ENCODE measurements at regions not wholly inside any gene's neighbourhood (a gene's known extent, or its start where the extent isn't known, plus 50 kb on each side); places are given as distances from the start of the nearest gene placed in this dataset.

DNA sequence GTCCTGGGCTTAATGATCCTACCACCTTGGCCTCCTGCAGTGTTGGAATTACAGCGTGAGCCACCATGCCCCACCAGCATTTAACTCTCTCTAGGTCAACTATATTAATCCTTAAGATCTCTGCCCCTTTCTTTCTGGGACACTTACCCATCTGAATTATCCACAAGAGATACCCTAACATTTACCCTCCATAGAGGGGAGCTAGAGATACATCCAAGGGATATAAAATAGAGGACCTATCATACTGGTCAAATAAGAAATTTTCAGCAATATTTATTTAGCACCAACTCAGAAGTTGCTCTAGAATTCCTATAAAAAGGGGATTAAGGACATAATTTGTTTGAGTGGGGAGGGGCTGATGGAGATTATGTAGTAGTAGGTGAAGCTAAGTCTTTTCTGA lies 96.5 kb downstream of the OTUD1 start:
- Histone ChIP-seq H3K79me2 (ENCODE audit: control insufficient read depth in 1 of 2, insufficient read depth in 2 of 2, low read length in 2 of 2) (no peaks in the 10 kb centered on the region), H2BK20ac (ENCODE audit: low read length) (no peak overlapping the region), H2BK120ac (replicated peaks; ENCODE audit: low read depth, low read length) (no peak overlapping the region), H2AFZ (ENCODE audit: low read length) (no peak overlapping the region), H3K23me2 (ENCODE audit: low read depth, low read length) (no peaks in the 10 kb centered on the region; the same call in 1 of the 2 replicates), H4K91ac (replicated peaks; ENCODE audit: insufficient read length, low read length) (no peak overlapping the region), H3K36me3 (ENCODE audit: control insufficient read depth in 2 of 4, insufficient read depth in 4 of 4, low read length in 3 of 4) (no peaks in the 10 kb centered on the region), H4K5ac (ENCODE audit: insufficient read length, low read depth, low read length) (no peak overlapping the region), H4K8ac (ENCODE audit: extremely low read depth, insufficient read depth, low read length) (no peak overlapping the region), H3K9ac (replicated peaks in 1 of 4; ENCODE audit: extremely low read depth in 1 of 4, low read depth in 3 of 4, low read length in 3 of 4) (no peak overlapping the region), H3K4me3 (ENCODE audit: extremely low read depth in 1 of 4, insufficient read depth in 2 of 4, low read depth in 3 of 4, low read length in 4 of 4) (no peak overlapping the region), H2BK15ac (ENCODE audit: low read length) (no peak overlapping the region), H2AK5ac (ENCODE audit: low read depth, low read length) (no peak overlapping the region), H4K20me1 (replicated peaks in 1 of 2; ENCODE audit: control insufficient read depth in 1 of 2, insufficient read depth in 2 of 2, low read length in 2 of 2) (no peaks in the 10 kb centered on the region), H3K4me1 (replicated peaks in 1 of 4; ENCODE audit: control insufficient read depth in 3 of 4, insufficient read depth in 4 of 4, low read length in 3 of 4) (no peaks in the 10 kb centered on the region), H2BK5ac (ENCODE audit: low read depth, low read length) (no peak overlapping the region), H3K4me2 (ENCODE audit: insufficient read depth in 1 of 2, low read depth in 2 of 2, low read length in 2 of 2) (no peak overlapping the region), H3K18ac (ENCODE audit: extremely low read depth, low read length) (no peak overlapping the region), H3K23ac (ENCODE audit: insufficient read length) (no peak overlapping the region), H3K79me1 (ENCODE audit: low read depth, low read length) (no peaks in the 10 kb centered on the region), H3K9me3 (ENCODE audit: insufficient read depth in 2 of 2, low read depth in 1 of 2, low read length in 1 of 2) (no peaks in the 10 kb centered on the region), H3K27ac (ENCODE audit: low read depth, low read length) (no peak overlapping the region), H3K4ac (replicated peaks; ENCODE audit: insufficient read length, low read depth, low read length) (no peak overlapping the region), H3K27me3 (replicated peaks in 1 of 4; ENCODE audit: control insufficient read depth in 3 of 4, extremely low read depth in 1 of 4, insufficient read depth in 3 of 4, low read length in 3 of 4) (no peaks in the 10 kb centered on the region), H3K56ac (replicated peaks; ENCODE audit: insufficient read length, low read depth, low read length) (no peak overlapping the region), H2BK12ac (ENCODE audit: low read depth, low read length) (no peak overlapping the region), H3K14ac (ENCODE audit: insufficient read length) (no peak overlapping the region)
- no peak for DNase-seq (ENCODE audit: low read depth in 1 of 2, low spot score in 2 of 2)
- CTCF ChIA-PET (ENCODE audit: partially characterized antibody) = interaction anchor here (0.5 to 2.0 kb wide), 7 partner anchors 18 to 242 kb away, joined by 3 to 13 read pairs (median 4); no protein-coding TSS in a partner anchor
- no peak for FAIRE-seq
- WGBS, 2 experiments (ENCODE audit: extremely low coverage in 1 of 2, insufficient coverage in 1 of 2, insufficient read length in 1 of 2, insufficient replicate concordance in 2 of 2, low coverage in 1 of 2, low lambda C conversion rate in 2 of 2, missing lambda C conversion rate in 1 of 2) = 67% methylated on average over 1 of the region's 1 CpG; no CpG with 5 or more reads in 1 of the 2 experiments
- POLR2A ChIA-PET (ENCODE audit: partially characterized antibody) = no interaction called here
- TF ChIP-seq SP2 (IDR thresholded peaks at IDR 0.05; ENCODE audit: low read length) = no peak
- TF ChIP-seq JUN (IDR thresholded peaks at IDR 0.05; ENCODE audit: low read depth, low read length) = no peak
- TF ChIP-seq CTCF (IDR thresholded peaks at IDR 0.05; ENCODE audit: control extremely low read depth in 1 of 3, insufficient read depth in 1 of 3, low read depth in 1 of 3, low read length in 3 of 3) = peak in 2 of 3 experiments; percentile 12 to 13; a peak in 2 of 4 replicates
- TF ChIP-seq FOSL1 (IDR thresholded peaks at IDR 0.05; ENCODE audit: insufficient read depth, low read depth, low read length) = no peak
- no peak for TF ChIP-seq SRF (IDR thresholded peaks at IDR 0.05; ENCODE audit: low read depth, low read length)
- TF ChIP-seq RAD21 (IDR thresholded peaks at IDR 0.05 in 1 of 2, conservative IDR thresholded peaks at IDR 0.05 in 1 of 2; ENCODE audit: low read depth in 2 of 2, low read length in 2 of 2) = peak; percentile 47 to 50
